A549 (cell line): ENCODE measurements at regions not wholly inside any gene's neighbourhood (a gene's known extent, or its start where the extent isn't known, plus 50 kb on each side); places are given as distances from the start of the nearest gene placed in this dataset.
A peak's percentile ranks its signal among the peaks of the same experiment; 100 is the strongest.

Experiments used
- ATAC-seq, 2 experiments: fragments of 200-7000 bp in 1 of 2; fragments of >200 bp in 1 of 2; cut with Nextera tagmentation in 1 of 2; cut with Tn5 transposase in 1 of 2; 3 replicates each; pipeline versions ENCODE4 v1.8.0 to v1.9.1; 2018 to 2020; ENCODE audit warnings: mild to moderate bottlenecking in 1 of 2, moderate library complexity in 1 of 2
- CTCF ChIA-PET: fragments of 300-600 bp; sonication (Branson Sonifier 250); formaldehyde crosslinking; extraction: SDS; loops from one replicate; lab custom pipeline; 2021; ENCODE audit warnings: antibody characterized with exemption, inconsistent platforms; lab: Yijun Ruan, JAX
- POLR2A ChIA-PET: fragments of 350-600 bp; formaldehyde crosslinking; extraction: SDS; loops from one replicate; lab custom pipeline; 2021; ENCODE audit warnings: antibody characterized with exemption, inconsistent platforms; lab: Yijun Ruan, JAX
- DNase-seq, 2 experiments: peaks; one replicate each; pipeline versions ENCODE4 v3.0.0 to v3.0.0-alpha.2; 2011 to 2016; ENCODE audit warnings: low read depth in 1 of 2, low spot score in 1 of 2
- FAIRE-seq: peaks from 2 replicates; lab custom pipeline; 2011; peaks lifted over from hg19 to GRCh38; lab: Jason Lieb, UNC
- H3K27ac ChIP-seq, 2 experiments: fragments of >200 bp; sonication (Bioruptor Twin); formaldehyde crosslinking; 3 replicates each; pipeline ENCODE4 v1.5.1; 2016 to 2017
- H3K4me1 ChIP-seq: fragments of >200 bp; sonication (Bioruptor Twin); formaldehyde crosslinking; 3 replicates; pipeline ENCODE4 v1.6.1; 2016
- H3K4me2 ChIP-seq: fragments of >200 bp; sonication (Bioruptor Twin); formaldehyde crosslinking; 3 replicates; pipeline ENCODE4 v1.6.1; 2016
- H3K4me3 ChIP-seq: fragments of >200 bp; sonication (Bioruptor Twin); formaldehyde crosslinking; 3 replicates; pipeline ENCODE4 v1.5.1; 2016
- H3K9me3 ChIP-seq: fragments of >200 bp; sonication (Bioruptor Twin); formaldehyde crosslinking; 3 replicates; pipeline ENCODE4 v1.6.1; 2016
- CEBPB ChIP-seq, 2 experiments: fragments of >200 bp in 1 of 2; sonication (Bioruptor Twin) in 1 of 2; formaldehyde crosslinking in 1 of 2; IDR thresholded peaks; 2 replicates each; pipeline ENCODE4 v1.6.1; 2012 to 2016
- EHF ChIP-seq: fragments of 250-450 bp; sonication (Bioruptor Pico); IDR thresholded peaks from 2 replicates; pipeline ENCODE4 v1.5.0; 2020; ENCODE audit warnings: mild to moderate bottlenecking
- HOXA7 ChIP-seq: fragments of 250-450 bp; sonication (Bioruptor Pico); IDR thresholded peaks from 2 replicates; pipeline ENCODE4 v1.5.0; 2020; ENCODE audit warnings: mild to moderate bottlenecking, moderate library complexity
- JUN ChIP-seq, 2 experiments: fragments of >200 bp; sonication (Bioruptor Twin); formaldehyde crosslinking; IDR thresholded peaks; 2 replicates in 1 of 2; 3 replicates in 1 of 2; pipeline ENCODE4 v1.6.1; 2016 to 2017
- NFE2L2 ChIP-seq: fragments of 150-350 bp; conservative IDR thresholded peaks from 2 replicates; pipeline ENCODE4 v1.6.1; 2014; ENCODE audit warnings: low read length
- NPAS2 ChIP-seq: fragments of 250-450 bp; sonication (Bioruptor Pico); IDR thresholded peaks from 2 replicates; pipeline ENCODE4 v1.8.0; 2022; ENCODE audit warnings: mild to moderate bottlenecking, moderate library complexity, borderline replicate concordance
- RARB ChIP-seq: fragments of 250-450 bp; sonication (Bioruptor Pico); IDR thresholded peaks from 2 replicates; pipeline ENCODE4 v1.8.0; 2021; ENCODE audit warnings: mild to moderate bottlenecking, moderate library complexity
- TP53 ChIP-seq: fragments of 250-450 bp; sonication (Bioruptor Pico); IDR thresholded peaks from 2 replicates; pipeline ENCODE4 v1.5.0; 2021; ENCODE audit warnings: mild to moderate bottlenecking, moderate library complexity
- ZFP36 ChIP-seq: fragments of 450-650 bp; IDR thresholded peaks from 2 replicates; pipeline ENCODE4 v1.6.1; 2014; ENCODE audit warnings: borderline replicate concordance; ENCODE audit not compliant: partially characterized antibody
- WGBS: methylation state at CpG from one replicate; pipeline ENCODE4 v1.1.6; 2017; ENCODE audit errors: missing lambda C conversion rate; 5-methylcytosine and 5-hydroxymethylcytosine counted together
- TF ChIP-seq, protein P1 (sequence below): fragments of 250-450 bp; sonication (Bioruptor Pico); IDR thresholded peaks from 2 replicates; pipeline ENCODE4 v1.5.0; 2021; ENCODE audit warnings: mild to moderate bottlenecking, moderate library complexity, borderline replicate concordance
- TF ChIP-seq, protein P2 (sequence below): fragments of >200 bp; sonication (Bioruptor Twin); formaldehyde crosslinking; IDR thresholded peaks from 2 replicates; pipeline ENCODE4 v1.6.1; 2016
- TF ChIP-seq, protein P3 (sequence below): fragments of 250-450 bp; sonication (Bioruptor Pico); IDR thresholded peaks from 2 replicates; pipeline ENCODE4 v1.5.0; 2020; ENCODE audit warnings: low read depth, mild to moderate bottlenecking, moderate library complexity

DNA sequence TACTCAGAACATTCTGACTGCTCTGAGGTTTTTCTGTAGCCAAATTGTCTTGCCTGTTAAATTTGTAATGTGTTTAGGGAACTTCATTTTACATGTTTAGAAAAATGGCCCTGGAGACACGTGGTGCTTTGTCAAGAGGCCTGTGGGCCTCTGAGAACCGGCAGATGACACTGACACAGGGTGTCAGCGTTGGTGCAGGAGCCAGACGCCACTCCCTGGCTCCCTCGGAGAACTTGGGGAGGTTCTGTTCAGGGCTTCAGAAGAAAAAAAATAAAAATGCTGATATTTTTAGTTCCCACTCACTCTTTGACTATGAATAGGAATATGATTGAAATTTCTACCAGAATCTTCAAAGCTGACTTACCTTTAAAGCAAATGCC lies 190.9 kb upstream of the GATB start:
- FAIRE-seq (no peak), DNase-seq (no peak), ATAC-seq (no peak)
- no peak for TF ChIP-seq NPAS2 (CRISPR knock-in tag)
- ChIA-PET CTCF (no interaction called here), POLR2A (no interaction called here)
- 40% methylated on average over 5 of the region's 5 CpGs for WGBS
- Histone ChIP-seq H3K4me3 (no peak overlapping the region), H3K9me3 (0 out of 3 replicates have a peak, but pooled peaks cover 2% of the 10 kb centered on the region), H3K4me2 (no peak overlapping the region), H3K4me1 (no peaks in the 10 kb centered on the region), H3K27ac (no peak overlapping the region)

DNA sequence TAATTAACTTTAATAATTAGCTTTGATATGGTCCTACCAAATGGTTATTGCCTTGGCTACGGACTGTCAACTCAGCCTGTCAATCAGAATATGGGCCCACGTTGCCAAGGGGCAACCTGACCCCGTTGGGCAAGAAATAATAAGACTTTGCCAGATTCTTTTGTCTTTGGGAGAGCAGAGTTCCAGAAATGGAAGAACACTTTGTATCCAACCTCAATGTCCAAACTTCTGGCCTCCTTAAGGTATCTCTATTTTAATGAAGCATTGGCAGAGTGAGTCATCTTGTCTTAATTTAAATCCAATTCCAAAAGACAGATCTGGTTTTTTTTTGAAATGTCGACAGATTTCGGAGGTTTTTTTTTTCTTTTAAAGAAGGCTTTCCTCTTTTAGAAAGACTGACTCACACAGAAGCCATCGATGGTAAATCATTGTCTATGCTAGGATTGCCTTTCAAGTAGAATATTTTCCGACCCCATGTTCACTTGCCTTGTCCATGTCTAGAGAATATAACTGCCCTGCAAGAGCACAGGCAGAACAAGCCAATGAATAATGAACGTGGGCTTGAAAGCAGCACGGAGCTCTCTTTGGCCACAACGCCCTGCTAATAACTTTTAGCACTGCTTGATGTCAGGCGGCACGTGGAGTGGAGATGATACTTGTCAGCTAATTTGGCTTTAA lies 190.3 kb upstream of the GATB start:
- FAIRE-seq (no peak), ATAC-seq (no peak), DNase-seq (no peak)
- TF ChIP-seq CEBPB (IDR thresholded peaks at IDR 0.05), result no peak
- no peak for TF ChIP-seq JUN (IDR thresholded peaks at IDR 0.05)
- TF ChIP-seq, protein P1, sequence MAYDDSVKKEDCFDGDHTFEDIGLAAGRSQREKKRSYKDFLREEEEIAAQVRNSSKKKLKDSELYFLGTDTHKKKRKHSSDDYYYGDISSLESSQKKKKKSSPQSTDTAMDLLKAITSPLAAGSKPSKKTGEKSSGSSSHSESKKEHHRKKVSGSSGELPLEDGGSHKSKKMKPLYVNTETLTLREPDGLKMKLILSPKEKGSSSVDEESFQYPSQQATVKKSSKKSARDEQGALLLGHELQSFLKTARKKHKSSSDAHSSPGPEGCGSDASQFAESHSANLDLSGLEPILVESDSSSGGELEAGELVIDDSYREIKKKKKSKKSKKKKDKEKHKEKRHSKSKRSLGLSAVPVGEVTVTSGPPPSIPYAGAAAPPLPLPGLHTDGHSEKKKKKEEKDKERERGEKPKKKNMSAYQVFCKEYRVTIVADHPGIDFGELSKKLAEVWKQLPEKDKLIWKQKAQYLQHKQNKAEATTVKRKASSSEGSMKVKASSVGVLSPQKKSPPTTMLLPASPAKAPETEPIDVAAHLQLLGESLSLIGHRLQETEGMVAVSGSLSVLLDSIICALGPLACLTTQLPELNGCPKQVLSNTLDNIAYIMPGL, result no peak
- TF ChIP-seq, protein P2, sequence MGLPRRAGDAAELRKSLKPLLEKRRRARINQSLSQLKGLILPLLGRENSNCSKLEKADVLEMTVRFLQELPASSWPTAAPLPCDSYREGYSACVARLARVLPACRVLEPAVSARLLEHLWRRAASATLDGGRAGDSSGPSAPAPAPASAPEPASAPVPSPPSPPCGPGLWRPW, result no peak
- no peak for TF ChIP-seq RARB
- TF ChIP-seq, protein P3, sequence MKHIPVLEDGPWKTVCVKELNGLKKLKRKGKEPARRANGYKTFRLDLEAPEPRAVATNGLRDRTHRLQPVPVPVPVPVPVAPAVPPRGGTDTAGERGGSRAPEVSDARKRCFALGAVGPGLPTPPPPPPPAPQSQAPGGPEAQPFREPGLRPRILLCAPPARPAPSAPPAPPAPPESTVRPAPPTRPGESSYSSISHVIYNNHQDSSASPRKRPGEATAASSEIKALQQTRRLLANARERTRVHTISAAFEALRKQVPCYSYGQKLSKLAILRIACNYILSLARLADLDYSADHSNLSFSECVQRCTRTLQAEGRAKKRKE (CRISPR knock-in tag), result no peak
- TF ChIP-seq EHF (CRISPR knock-in tag), result no peak
- POLR2A ChIA-PET, result no interaction called here
- Histone ChIP-seq H3K9me3 (peaks cover 7% of the 10 kb centered on the region; the same call in 1 of the 3 replicates), H3K4me3 (no peak overlapping the region), H3K4me2 (no peak overlapping the region), H3K27ac (no peak overlapping the region), H3K4me1 (no peaks in the 10 kb centered on the region)
- CTCF ChIA-PET, result no interaction called here
- 42% methylated on average over 12 of the region's 12 CpGs for WGBS

DNA sequence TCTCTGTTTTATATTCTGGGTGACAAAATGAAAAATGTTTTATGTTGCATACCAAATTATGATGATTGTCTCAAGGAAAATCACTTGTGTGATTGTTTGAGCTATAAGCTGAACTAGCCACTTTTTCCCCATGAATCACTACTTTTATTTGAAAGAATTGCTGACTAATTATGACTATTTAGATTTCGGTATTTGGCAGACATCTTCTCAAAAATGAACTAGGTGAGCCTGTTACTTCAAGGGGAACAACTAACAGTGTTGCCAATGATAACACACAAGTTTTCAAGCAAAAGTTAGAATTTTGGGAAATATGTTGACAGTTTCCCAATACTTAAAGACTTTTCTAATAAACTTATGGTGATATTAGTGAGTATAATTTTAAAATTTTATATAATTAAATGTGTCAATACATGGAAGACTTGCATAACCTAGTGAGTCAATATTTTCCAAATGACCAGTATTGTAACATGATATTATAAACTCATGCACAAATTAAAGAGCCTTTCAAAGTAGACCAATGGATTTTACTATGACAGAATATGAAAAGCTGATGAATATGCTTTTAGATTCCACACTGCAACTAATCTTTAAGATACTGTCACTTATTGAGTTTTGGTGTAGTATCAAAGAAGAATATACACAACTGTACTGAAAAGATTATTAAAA lies 187.7 kb upstream of the GATB start:
- CTCF ChIA-PET, result no interaction called here
- H3K9me3 ChIP-seq, result peaks cover 7% of the 10 kb centered on the region; the same call in 1 of the 3 replicates
- H3K4me3 ChIP-seq, result no peak overlapping the region
- H3K4me1 ChIP-seq, result no peaks in the 10 kb centered on the region
- WGBS, result 5% methylated on average over 1 of the region's 1 CpG
- TF ChIP-seq NFE2L2, result 0 out of 2 replicates have a peak, but pooled peaks have one; percentile 11
- no peak for TF ChIP-seq TP53 (CRISPR knock-in tag)
- no peak for DNase-seq
- no peak overlapping the region for H3K27ac ChIP-seq
- no peak overlapping the region for H3K4me2 ChIP-seq
- no peak for FAIRE-seq
- POLR2A ChIA-PET, result no interaction called here
- ATAC-seq, result no peak

DNA sequence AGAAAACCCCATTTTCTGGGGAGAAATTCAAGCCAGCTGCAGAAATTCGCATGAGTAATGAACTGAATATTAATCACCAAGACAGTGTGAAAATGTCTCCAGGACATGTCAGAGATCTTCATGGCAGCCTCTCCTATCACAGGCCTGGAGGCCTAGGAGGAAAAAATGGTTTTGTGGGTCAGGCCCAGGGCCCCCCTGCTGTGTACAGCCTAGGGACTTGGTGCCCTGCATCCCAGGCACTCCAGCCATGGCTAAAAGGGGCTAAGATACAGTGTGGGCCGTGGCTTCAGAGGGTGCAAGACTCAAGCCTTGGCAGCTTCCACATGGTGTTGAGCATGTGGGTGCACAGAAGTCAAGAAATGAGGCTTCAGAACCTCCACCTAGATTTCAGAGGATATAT lies 185.9 kb upstream of the GATB start:
- ATAC-seq (no peak), FAIRE-seq (no peak), DNase-seq (no peak)
- H3K27ac ChIP-seq, result no peak overlapping the region
- no peak overlapping the region for H3K4me3 ChIP-seq
- CTCF ChIA-PET, result no interaction called here
- POLR2A ChIA-PET, result no interaction called here
- TF ChIP-seq ZFP36 (peak; percentile 89), HOXA7 (CRISPR knock-in tag) (no peak)
- H3K9me3 ChIP-seq, result peaks cover 7% of the 10 kb centered on the region; the same call in 1 of the 3 replicates
- no peaks in the 10 kb centered on the region for H3K4me1 ChIP-seq
- no peak overlapping the region for H3K4me2 ChIP-seq
- 14% methylated on average over 1 of the region's 2 CpGs for WGBS
